Stimulated activated naive B cell treated with anti-CD40 and anti-IgM and Interleukin-4, amounts not matched to agents 10 μg/mL and 1 μg/mL and 100 μg/mL, for 72 hours (primary cell): ENCODE measurements at regions not wholly inside any gene's neighbourhood (a gene's known extent, or its start where the extent isn't known, plus 50 kb on each side); places are given as distances from the start of the nearest gene placed in this dataset.

ENCODE experiments used
- ATAC-seq, 2 donors: fragments of 150-1000 bp; cut with Tn5 transposase; replicated peaks; 2 replicates each; pipeline ENCODE4 v1.10.0; 2021; ENCODE audit warnings: moderate library complexity in 1 of 2
- DNase-seq: peaks from one replicate; pipeline ENCODE4 v3.0.0; 2021
- H3K27ac Mint-ChIP-seq: one replicate; pipeline ENCODE4 v1.8.0; 2022; ENCODE audit warnings: mild to moderate bottlenecking, mixed read lengths
- H3K27me3 Mint-ChIP-seq, 2 donors: one replicate each; pipeline ENCODE4 v1.8.0; 2022; ENCODE audit warnings: mixed read lengths in 2 of 2
- H3K36me3 Mint-ChIP-seq, 2 donors: one replicate each; pipeline ENCODE4 v1.8.0; 2022; ENCODE audit warnings: mixed read lengths in 2 of 2, mild to moderate bottlenecking in 1 of 2
- H3K4me1 Mint-ChIP-seq, 2 donors: one replicate each; pipeline ENCODE4 v1.8.0; 2022; ENCODE audit warnings: mixed read lengths in 2 of 2, mild to moderate bottlenecking in 1 of 2
- H3K4me3 Mint-ChIP-seq, 2 donors: one replicate each; pipeline ENCODE4 v1.8.0; 2022; ENCODE audit warnings: mild to moderate bottlenecking in 2 of 2, mixed read lengths in 2 of 2, moderate library complexity in 1 of 2
- H3K9me3 Mint-ChIP-seq, 2 donors: one replicate each; pipeline ENCODE4 v1.8.0; 2022; ENCODE audit warnings: mixed read lengths in 2 of 2, mild to moderate bottlenecking in 1 of 2

DNA sequence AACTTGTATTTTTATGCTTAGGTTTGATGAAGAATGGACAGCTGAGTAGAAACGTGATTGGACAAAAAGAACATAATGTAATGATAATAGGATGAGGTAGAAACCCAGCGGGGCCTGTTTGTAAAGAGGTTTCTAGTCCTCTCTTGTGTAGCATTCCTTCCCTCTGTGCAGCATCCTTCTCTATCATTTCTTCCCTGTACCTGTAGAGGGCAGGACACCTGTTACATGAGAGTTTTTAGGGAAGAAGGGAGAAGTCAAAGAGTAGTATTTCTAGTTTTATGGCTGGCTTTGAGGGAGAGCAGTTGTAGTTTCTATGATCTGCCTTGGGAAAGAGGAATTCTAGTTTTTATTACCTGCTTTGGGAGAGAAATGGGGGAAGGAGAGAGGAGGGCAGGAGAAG is 162.1 kb upstream of the FST start:
- no peaks in the 10 kb centered on the region for H3K4me1 Mint-ChIP-seq
- no peaks in the 10 kb centered on the region for H3K36me3 Mint-ChIP-seq
- H3K4me3 Mint-ChIP-seq = no peak overlapping the region
- no peak for ATAC-seq
- peaks cover 10 to 13% of the 10 kb centered on the region in 2 donors for H3K9me3 Mint-ChIP-seq
- no peak overlapping the region for H3K27ac Mint-ChIP-seq
- DNase-seq = no peak
- H3K27me3 Mint-ChIP-seq = peaks cover 0 to 10% of the 10 kb centered on the region in 2 donors

- no peak for DNase-seq
- Mint-ChIP-seq H3K4me3 (no peak overlapping the region), H3K27ac (no peak overlapping the region), H3K4me1 (no peaks in the 10 kb centered on the region), H3K36me3 (no peaks in the 10 kb centered on the region), H3K9me3 (peaks cover 10 to 13% of the 10 kb centered on the region in 2 donors), H3K27me3 (peaks cover 0 to 10% of the 10 kb centered on the region in 2 donors)
- no peak for ATAC-seq
Observed at GRCh38 chr5:53319315-53319714, 161.1 kb upstream of the FST start.

- no peaks in the 10 kb centered on the region for H3K4me1 Mint-ChIP-seq
- ATAC-seq = no peak
- H3K27me3 Mint-ChIP-seq = peaks cover 0 to 10% of the 10 kb centered on the region in 2 donors
- H3K4me3 Mint-ChIP-seq = no peak overlapping the region
- DNase-seq = no peak
- no peaks in the 10 kb centered on the region for H3K36me3 Mint-ChIP-seq
- no peak overlapping the region for H3K27ac Mint-ChIP-seq
- H3K9me3 Mint-ChIP-seq = peaks cover 4 to 8% of the 10 kb centered on the region in 2 donors
Observed at GRCh38 chr5:53321073-53321472, 159.4 kb upstream of the FST start.

GRCh38 chr5:53321721-53322120 is 158.7 kb upstream of the FST start:
- peaks cover 4 to 8% of the 10 kb centered on the region in 2 donors for H3K9me3 Mint-ChIP-seq
- no peaks in the 10 kb centered on the region for H3K4me1 Mint-ChIP-seq
- no peak overlapping the region for H3K4me3 Mint-ChIP-seq
- H3K27ac Mint-ChIP-seq = no peak overlapping the region
- ATAC-seq = no peak
- H3K36me3 Mint-ChIP-seq = no peaks in the 10 kb centered on the region
- DNase-seq = no peak
- peaks cover 0 to 10% of the 10 kb centered on the region in 2 donors for H3K27me3 Mint-ChIP-seq

DNA sequence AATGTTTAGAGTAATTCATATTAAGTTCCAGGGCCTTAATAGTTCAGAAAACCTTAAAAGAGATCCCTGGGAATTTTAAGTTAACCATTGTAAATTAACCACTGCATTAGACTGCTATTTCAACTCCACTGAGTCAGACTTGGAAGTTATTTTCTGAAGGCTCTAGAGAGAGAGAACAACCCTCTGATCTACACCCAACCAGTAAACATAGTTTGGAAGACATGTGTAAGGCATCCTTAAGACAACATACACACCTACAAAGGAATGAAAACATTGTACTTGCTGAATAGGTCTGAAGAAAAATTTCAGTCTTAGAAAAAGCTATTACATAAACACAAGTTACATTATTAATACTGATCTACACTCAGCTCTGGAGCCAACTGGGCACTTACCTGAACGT is 158.2 kb upstream of the FST start:
- DNase-seq = no peak
- H3K36me3 Mint-ChIP-seq = no peaks in the 10 kb centered on the region
- H3K4me3 Mint-ChIP-seq = no peak overlapping the region
- no peak for ATAC-seq
- H3K9me3 Mint-ChIP-seq = peaks cover 0 to 5% of the 10 kb centered on the region in 2 donors
- no peak overlapping the region for H3K27ac Mint-ChIP-seq
- H3K4me1 Mint-ChIP-seq = no peaks in the 10 kb centered on the region
- H3K27me3 Mint-ChIP-seq = peaks cover 0 to 5% of the 10 kb centered on the region in 2 donors

DNA sequence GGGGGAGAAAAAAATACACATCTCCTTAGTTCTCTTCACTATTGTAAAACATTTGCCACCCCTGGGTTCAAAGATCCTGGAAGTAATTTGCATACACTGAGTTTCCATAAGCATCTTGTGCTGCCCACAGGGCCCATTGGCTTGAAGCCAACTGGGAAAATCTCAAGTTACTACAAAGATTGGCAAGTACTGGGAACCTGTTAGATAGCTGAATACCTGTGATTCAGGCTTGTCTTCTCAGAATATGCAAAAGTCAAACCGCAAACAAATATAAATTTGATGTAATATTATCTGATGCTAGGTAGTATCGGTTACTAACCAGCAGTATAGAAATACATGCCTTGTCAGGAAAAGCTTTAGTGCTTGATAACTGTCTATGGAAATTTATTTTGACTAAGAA is 156.9 kb upstream of the FST start:
- no peak overlapping the region for H3K27ac Mint-ChIP-seq

GRCh38 chr5:53323943-53324642 is 156.3 kb upstream of the FST start:
- no peak overlapping the region for H3K4me3 Mint-ChIP-seq
- H3K27me3 Mint-ChIP-seq = no peaks in the 10 kb centered on the region
- no peak for ATAC-seq
- DNase-seq = no peak
- no peaks in the 10 kb centered on the region for H3K36me3 Mint-ChIP-seq
- peaks cover 0 to 4% of the 10 kb centered on the region in 2 donors for H3K9me3 Mint-ChIP-seq
- no peak overlapping the region for H3K27ac Mint-ChIP-seq
- H3K4me1 Mint-ChIP-seq = no peaks in the 10 kb centered on the region

More for the DNA sequence above, 156.9 kb upstream of the FST start:
- peaks cover 0 to 1% of the 10 kb centered on the region in 2 donors for H3K27me3 Mint-ChIP-seq
- H3K36me3 Mint-ChIP-seq = no peaks in the 10 kb centered on the region
- ATAC-seq = no peak
- H3K4me3 Mint-ChIP-seq = no peak overlapping the region
- peaks cover 0 to 4% of the 10 kb centered on the region in 2 donors for H3K9me3 Mint-ChIP-seq
- no peaks in the 10 kb centered on the region for H3K4me1 Mint-ChIP-seq
- no peak for DNase-seq

GRCh38 chr5:53326424-53327153 is 153.8 kb upstream of the FST start:
- H3K4me3 Mint-ChIP-seq = no peak overlapping the region

GRCh38 chr5:53327811-53328334 is 152.6 kb upstream of the FST start:
- no peak for DNase-seq
- Mint-ChIP-seq H3K9me3 (no peaks in the 10 kb centered on the region), H3K27ac (no peak overlapping the region), H3K27me3 (no peaks in the 10 kb centered on the region), H3K36me3 (no peaks in the 10 kb centered on the region), H3K4me3 (no peak overlapping the region), H3K4me1 (no peaks in the 10 kb centered on the region)
- no peak for ATAC-seq

More at GRCh38 chr5:53326424-53327153, 153.8 kb upstream of the FST start:
- peaks cover 0 to 1% of the 10 kb centered on the region in 2 donors for H3K9me3 Mint-ChIP-seq
- DNase-seq (no peak), ATAC-seq (no peak)
- no peaks in the 10 kb centered on the region for H3K4me1 Mint-ChIP-seq
- H3K27ac Mint-ChIP-seq = no peak overlapping the region
- no peaks in the 10 kb centered on the region for H3K27me3 Mint-ChIP-seq
- H3K36me3 Mint-ChIP-seq = no peaks in the 10 kb centered on the region

- H3K4me1 Mint-ChIP-seq = no peaks in the 10 kb centered on the region
- no peak overlapping the region for H3K27ac Mint-ChIP-seq
- H3K9me3 Mint-ChIP-seq = no peaks in the 10 kb centered on the region
- H3K27me3 Mint-ChIP-seq = no peaks in the 10 kb centered on the region
- H3K36me3 Mint-ChIP-seq = no peaks in the 10 kb centered on the region
- H3K4me3 Mint-ChIP-seq = no peak overlapping the region
- no peak for ATAC-seq
- no peak for DNase-seq
Observed at GRCh38 chr5:53330491-53330890, 149.9 kb upstream of the FST start.

- Mint-ChIP-seq H3K4me3 (no peak overlapping the region), H3K36me3 (no peaks in the 10 kb centered on the region), H3K27ac (no peak overlapping the region), H3K9me3 (no peaks in the 10 kb centered on the region), H3K4me1 (no peaks in the 10 kb centered on the region), H3K27me3 (no peaks in the 10 kb centered on the region)
- ATAC-seq = no peak
- DNase-seq = no peak
Observed at GRCh38 chr5:53331463-53331862, 149.0 kb upstream of the FST start.

DNA sequence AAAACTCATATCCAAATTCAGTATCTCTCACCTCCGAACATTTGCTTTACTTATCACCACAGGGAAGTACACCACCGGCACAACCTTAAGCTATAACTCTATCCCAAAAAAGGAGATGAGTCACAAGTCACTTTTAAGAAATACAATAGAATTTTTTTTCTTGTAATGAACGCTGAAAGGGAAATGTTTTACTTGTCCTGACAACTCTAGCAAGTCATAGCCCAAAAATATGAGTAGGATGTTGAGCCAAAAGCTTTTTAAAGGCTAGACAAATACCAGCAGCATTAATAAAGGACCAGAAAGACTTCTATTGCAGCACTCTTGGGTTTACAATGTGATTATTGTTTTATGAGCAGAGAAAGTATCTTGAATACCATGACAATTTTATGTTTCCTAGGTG is 147.3 kb upstream of the FST start:
- ATAC-seq (no peak), DNase-seq (no peak)
- no peaks in the 10 kb centered on the region for H3K4me1 Mint-ChIP-seq
- no peak overlapping the region for H3K27ac Mint-ChIP-seq
- H3K36me3 Mint-ChIP-seq = no peaks in the 10 kb centered on the region
- no peaks in the 10 kb centered on the region for H3K9me3 Mint-ChIP-seq
- no peaks in the 10 kb centered on the region for H3K27me3 Mint-ChIP-seq
- H3K4me3 Mint-ChIP-seq = no peak overlapping the region

DNA sequence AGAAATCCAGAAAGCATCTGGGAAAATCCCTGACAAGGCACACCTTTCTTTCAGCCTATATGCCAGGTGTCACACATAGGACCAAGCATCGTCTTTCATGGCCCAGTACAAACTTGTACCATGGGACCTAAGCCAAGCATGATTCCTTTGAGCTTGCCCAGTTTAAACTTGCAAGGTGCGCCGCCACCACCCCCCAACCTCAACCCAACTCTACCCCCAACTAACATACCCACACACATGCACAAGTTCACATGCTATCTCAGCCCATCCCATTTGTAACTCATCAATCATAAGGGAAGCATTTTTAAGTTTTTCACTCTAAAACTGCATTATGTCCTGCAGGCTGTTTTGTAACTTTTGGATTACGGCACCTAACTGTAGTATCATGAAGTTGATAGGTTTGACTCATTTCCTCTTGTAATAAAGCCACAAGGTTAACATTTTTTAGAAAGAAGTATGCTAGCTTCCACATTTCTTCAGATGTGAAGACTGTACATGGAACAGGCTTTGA is 145.9 kb upstream of the FST start:
- Mint-ChIP-seq H3K9me3 (no peaks in the 10 kb centered on the region), H3K27ac (no peak overlapping the region), H3K27me3 (no peaks in the 10 kb centered on the region), H3K36me3 (no peaks in the 10 kb centered on the region), H3K4me3 (no peak overlapping the region), H3K4me1 (no peaks in the 10 kb centered on the region)
- ATAC-seq = no peak
- no peak for DNase-seq

DNA sequence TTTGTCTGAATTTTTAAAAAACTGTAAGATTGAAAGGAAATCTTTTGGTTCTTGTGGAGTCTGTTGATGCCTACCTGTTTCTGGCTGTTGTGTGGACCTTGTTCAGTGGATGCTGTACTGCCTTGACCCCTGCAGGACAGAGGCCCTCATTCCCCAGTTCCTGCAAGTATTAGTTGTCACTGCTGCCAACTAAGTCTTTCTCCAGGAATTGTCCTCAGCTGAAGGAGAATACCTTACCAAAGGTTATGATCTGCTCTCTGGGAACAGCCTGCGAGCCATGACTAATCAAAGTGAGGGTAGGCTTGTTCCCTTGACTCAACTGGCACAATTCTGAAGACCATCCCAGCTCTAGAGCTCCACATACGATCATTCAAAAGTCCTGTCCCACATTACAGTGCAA is 145.3 kb upstream of the FST start:
- no peak overlapping the region for H3K27ac Mint-ChIP-seq
- ATAC-seq (no peak), DNase-seq (no peak)
- H3K4me1 Mint-ChIP-seq = no peaks in the 10 kb centered on the region
- no peaks in the 10 kb centered on the region for H3K9me3 Mint-ChIP-seq
- H3K36me3 Mint-ChIP-seq = no peaks in the 10 kb centered on the region
- H3K27me3 Mint-ChIP-seq = no peaks in the 10 kb centered on the region
- H3K4me3 Mint-ChIP-seq = no peak overlapping the region

DNA sequence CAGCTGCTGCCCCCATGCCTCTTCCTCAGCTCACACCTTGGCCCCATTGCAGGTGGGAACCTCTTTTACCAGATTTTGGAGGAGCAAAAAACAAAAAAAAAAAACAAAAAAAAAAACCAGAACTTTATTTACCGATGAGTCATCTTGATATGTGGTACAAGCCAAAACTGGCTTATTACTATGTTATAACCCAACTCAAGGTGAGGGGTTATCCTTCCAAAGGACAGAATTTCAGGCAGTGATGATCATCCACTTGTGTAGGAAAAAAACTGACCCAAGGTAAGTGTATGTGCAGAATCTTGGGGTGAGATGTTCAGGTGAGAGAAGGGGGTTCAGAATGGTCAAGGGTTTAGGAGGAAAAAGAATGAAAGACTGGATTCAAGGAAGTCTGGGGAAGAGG is 142.6 kb upstream of the FST start:
- Mint-ChIP-seq H3K27ac (no peak overlapping the region), H3K36me3 (no peaks in the 10 kb centered on the region), H3K4me3 (no peak overlapping the region), H3K4me1 (no peaks in the 10 kb centered on the region), H3K27me3 (no peaks in the 10 kb centered on the region), H3K9me3 (no peaks in the 10 kb centered on the region)
- DNase-seq = no peak
- ATAC-seq = no peak
